PC-9 (cell line): ENCODE measurements at regions not wholly inside any gene's neighbourhood (a gene's known extent, or its start where the extent isn't known, plus 50 kb on each side); places are given as distances from the start of the nearest gene placed in this dataset.

ENCODE experiments used
- EZH2 ChIP-seq: fragments of 200-600 bp; sonication (generic); IDR thresholded peaks from 2 replicates; pipeline ENCODE4 v1.8.0; 2017; ENCODE audit warnings: antibody characterized with exemption, low read depth
- TF ChIP-seq, protein P1 (sequence below): fragments of 200-600 bp; sonication (generic); conservative IDR thresholded peaks from 2 replicates; pipeline ENCODE4 v1.6.1; 2017; ENCODE audit warnings: mixed run types, antibody characterized with exemption, mild to moderate bottlenecking, moderate library complexity

DNA sequence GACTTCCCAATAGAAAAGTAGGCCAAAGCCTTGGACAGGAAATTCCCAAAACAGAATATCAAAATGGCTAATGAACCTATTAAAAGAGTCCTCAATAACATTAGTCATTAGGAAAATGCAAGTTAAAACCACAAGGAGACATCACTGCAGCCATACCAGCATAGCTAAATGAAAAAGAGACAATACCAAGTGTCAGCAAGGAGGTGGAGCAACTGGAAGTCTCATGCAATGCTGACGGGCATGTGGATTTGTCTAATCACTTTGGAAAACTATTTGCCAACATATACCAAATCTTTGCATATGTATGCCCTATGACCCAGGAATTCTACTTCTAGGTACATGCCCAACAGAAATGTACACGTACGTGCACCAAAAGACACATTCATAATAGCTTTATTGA, 60.5 kb upstream of the PLEKHG3 start:
- no peak for TF ChIP-seq EZH2
- TF ChIP-seq, protein P1, sequence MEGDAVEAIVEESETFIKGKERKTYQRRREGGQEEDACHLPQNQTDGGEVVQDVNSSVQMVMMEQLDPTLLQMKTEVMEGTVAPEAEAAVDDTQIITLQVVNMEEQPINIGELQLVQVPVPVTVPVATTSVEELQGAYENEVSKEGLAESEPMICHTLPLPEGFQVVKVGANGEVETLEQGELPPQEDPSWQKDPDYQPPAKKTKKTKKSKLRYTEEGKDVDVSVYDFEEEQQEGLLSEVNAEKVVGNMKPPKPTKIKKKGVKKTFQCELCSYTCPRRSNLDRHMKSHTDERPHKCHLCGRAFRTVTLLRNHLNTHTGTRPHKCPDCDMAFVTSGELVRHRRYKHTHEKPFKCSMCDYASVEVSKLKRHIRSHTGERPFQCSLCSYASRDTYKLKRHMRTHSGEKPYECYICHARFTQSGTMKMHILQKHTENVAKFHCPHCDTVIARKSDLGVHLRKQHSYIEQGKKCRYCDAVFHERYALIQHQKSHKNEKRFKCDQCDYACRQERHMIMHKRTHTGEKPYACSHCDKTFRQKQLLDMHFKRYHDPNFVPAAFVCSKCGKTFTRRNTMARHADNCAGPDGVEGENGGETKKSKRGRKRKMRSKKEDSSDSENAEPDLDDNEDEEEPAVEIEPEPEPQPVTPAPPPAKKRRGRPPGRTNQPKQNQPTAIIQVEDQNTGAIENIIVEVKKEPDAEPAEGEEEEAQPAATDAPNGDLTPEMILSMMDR, result no peak
